ENCODE measurements at regions not wholly inside any gene's neighbourhood (a gene's known extent, or its start where the extent isn't known, plus 50 kb on each side); places are given as distances from the start of the nearest gene placed in this dataset.

GRCh38 chr9:120038342-120038741, 541.6 kb downstream of the CDK5RAP2 start:
- no peak for TF ChIP-seq POLR2A (IDR thresholded peaks at IDR 0.05)
- TF ChIP-seq, protein P1, sequence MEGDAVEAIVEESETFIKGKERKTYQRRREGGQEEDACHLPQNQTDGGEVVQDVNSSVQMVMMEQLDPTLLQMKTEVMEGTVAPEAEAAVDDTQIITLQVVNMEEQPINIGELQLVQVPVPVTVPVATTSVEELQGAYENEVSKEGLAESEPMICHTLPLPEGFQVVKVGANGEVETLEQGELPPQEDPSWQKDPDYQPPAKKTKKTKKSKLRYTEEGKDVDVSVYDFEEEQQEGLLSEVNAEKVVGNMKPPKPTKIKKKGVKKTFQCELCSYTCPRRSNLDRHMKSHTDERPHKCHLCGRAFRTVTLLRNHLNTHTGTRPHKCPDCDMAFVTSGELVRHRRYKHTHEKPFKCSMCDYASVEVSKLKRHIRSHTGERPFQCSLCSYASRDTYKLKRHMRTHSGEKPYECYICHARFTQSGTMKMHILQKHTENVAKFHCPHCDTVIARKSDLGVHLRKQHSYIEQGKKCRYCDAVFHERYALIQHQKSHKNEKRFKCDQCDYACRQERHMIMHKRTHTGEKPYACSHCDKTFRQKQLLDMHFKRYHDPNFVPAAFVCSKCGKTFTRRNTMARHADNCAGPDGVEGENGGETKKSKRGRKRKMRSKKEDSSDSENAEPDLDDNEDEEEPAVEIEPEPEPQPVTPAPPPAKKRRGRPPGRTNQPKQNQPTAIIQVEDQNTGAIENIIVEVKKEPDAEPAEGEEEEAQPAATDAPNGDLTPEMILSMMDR (IDR thresholded peaks at IDR 0.05) = no peak
